ENCODE measurements at regions not wholly inside any gene's neighbourhood (a gene's known extent, or its start where the extent isn't known, plus 50 kb on each side); places are given as distances from the start of the nearest gene placed in this dataset.

- TF ChIP-seq, protein P1, sequence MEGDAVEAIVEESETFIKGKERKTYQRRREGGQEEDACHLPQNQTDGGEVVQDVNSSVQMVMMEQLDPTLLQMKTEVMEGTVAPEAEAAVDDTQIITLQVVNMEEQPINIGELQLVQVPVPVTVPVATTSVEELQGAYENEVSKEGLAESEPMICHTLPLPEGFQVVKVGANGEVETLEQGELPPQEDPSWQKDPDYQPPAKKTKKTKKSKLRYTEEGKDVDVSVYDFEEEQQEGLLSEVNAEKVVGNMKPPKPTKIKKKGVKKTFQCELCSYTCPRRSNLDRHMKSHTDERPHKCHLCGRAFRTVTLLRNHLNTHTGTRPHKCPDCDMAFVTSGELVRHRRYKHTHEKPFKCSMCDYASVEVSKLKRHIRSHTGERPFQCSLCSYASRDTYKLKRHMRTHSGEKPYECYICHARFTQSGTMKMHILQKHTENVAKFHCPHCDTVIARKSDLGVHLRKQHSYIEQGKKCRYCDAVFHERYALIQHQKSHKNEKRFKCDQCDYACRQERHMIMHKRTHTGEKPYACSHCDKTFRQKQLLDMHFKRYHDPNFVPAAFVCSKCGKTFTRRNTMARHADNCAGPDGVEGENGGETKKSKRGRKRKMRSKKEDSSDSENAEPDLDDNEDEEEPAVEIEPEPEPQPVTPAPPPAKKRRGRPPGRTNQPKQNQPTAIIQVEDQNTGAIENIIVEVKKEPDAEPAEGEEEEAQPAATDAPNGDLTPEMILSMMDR (IDR thresholded peaks at IDR 0.05): no peak
- TF ChIP-seq POLR2A (IDR thresholded peaks at IDR 0.05): no peak
Observed at GRCh38 chr14:48568252-48568651, 892.8 kb upstream of the MDGA2 start.

Measured in adrenal gland (tissue), 5 donors.